ENCODE measurements at regions not wholly inside any gene's neighbourhood (a gene's known extent, or its start where the extent isn't known, plus 50 kb on each side); places are given as distances from the start of the nearest gene placed in this dataset.
"Not testable (repeated sequence)": the region's sequence is repeated elsewhere in the genome, so short reads cannot be mapped to it uniquely, and the experiment has no call there.

GRCh38 chr2:192500550-192501200 lies 305.9 kb upstream of the TMEFF2 start:
- TF ChIP-seq EZH2 (IDR thresholded peaks at IDR 0.05; ENCODE audit: insufficient read depth, low read length), result no peak
- TF ChIP-seq CTCF (IDR thresholded peaks at IDR 0.05; ENCODE audit: insufficient read depth, low read depth, low read length), result no peak
- peak overlapping the region; percentile 97 for H3K27ac Mint-ChIP-seq (ENCODE audit: unreplicated experiment)
- H3K4me2 ChIP-seq (ENCODE audit: low read length), result peak overlapping the region; percentile 30
- no peaks in the 10 kb centered on the region for H3K36me3 Mint-ChIP-seq (ENCODE audit: low read depth, unreplicated experiment)
- FAIRE-seq (no peak), DNase-seq (ENCODE audit: low read depth) (peak; percentile 94)
- H3K27me3 Mint-ChIP-seq (ENCODE audit: low read depth, unreplicated experiment), result no peaks in the 10 kb centered on the region
- H2AFZ ChIP-seq (ENCODE audit: low read depth, low read length), result peak overlapping the region; percentile 44
- H3K9me3 Mint-ChIP-seq (ENCODE audit: unreplicated experiment), result no peaks in the 10 kb centered on the region
- H3K27me3 ChIP-seq (ENCODE audit: insufficient read depth, low read length), result no peaks in the 10 kb centered on the region
- peaks cover 16% of the 10 kb centered on the region for H3K4me1 ChIP-seq (ENCODE audit: insufficient read depth, low read length)
- H3K79me2 ChIP-seq (ENCODE audit: insufficient read depth, low read length), result no peaks in the 10 kb centered on the region
- no peak overlapping the region for H3K4me3 ChIP-seq (ENCODE audit: insufficient read depth, low read depth, low read length)
- no peak overlapping the region for H3K4me3 Mint-ChIP-seq (ENCODE audit: unreplicated experiment)
- peak overlapping the region; percentile 57 for H3K27ac ChIP-seq (ENCODE audit: low read depth, low read length)
- H3K36me3 ChIP-seq (ENCODE audit: insufficient read depth, low read length), result no peaks in the 10 kb centered on the region
- no peaks in the 10 kb centered on the region for H3K9me3 ChIP-seq (ENCODE audit: insufficient read depth, low read depth, low read length)
- H3K9ac ChIP-seq (ENCODE audit: low read length), result peak overlapping the region; percentile 36
- H3K4me1 Mint-ChIP-seq (ENCODE audit: low read depth, unreplicated experiment), result peaks cover 20% of the 10 kb centered on the region
- no peaks in the 10 kb centered on the region for H4K20me1 ChIP-seq (ENCODE audit: insufficient read depth, low read length)

GRCh38 chr2:192499476-192499875 lies 304.7 kb upstream of the TMEFF2 start:
- no peak overlapping the region for H3K4me2 ChIP-seq (ENCODE audit: low read length)
- FAIRE-seq (peak; percentile 34), DNase-seq (ENCODE audit: low read depth) (peak; percentile 77)
- H3K36me3 ChIP-seq (ENCODE audit: insufficient read depth, low read length), result no peaks in the 10 kb centered on the region
- Mint-ChIP-seq H3K9me3 (ENCODE audit: unreplicated experiment) (no peaks in the 10 kb centered on the region), H3K27ac (ENCODE audit: unreplicated experiment) (no peak overlapping the region), H3K36me3 (ENCODE audit: low read depth, unreplicated experiment) (no peaks in the 10 kb centered on the region), H3K4me1 (ENCODE audit: low read depth, unreplicated experiment) (peaks cover 20% of the 10 kb centered on the region), H3K4me3 (ENCODE audit: unreplicated experiment) (no peak overlapping the region), H3K27me3 (ENCODE audit: low read depth, unreplicated experiment) (no peaks in the 10 kb centered on the region)
- TF ChIP-seq CTCF (IDR thresholded peaks at IDR 0.05; ENCODE audit: insufficient read depth, low read depth, low read length), result no peak
- no peak for TF ChIP-seq EZH2 (IDR thresholded peaks at IDR 0.05; ENCODE audit: insufficient read depth, low read length)
- H3K4me1 ChIP-seq (ENCODE audit: insufficient read depth, low read length), result peaks cover 16% of the 10 kb centered on the region
- H3K27ac ChIP-seq (ENCODE audit: low read depth, low read length), result no peak overlapping the region
- H3K79me2 ChIP-seq (ENCODE audit: insufficient read depth, low read length), result no peaks in the 10 kb centered on the region
- H4K20me1 ChIP-seq (ENCODE audit: insufficient read depth, low read length), result no peaks in the 10 kb centered on the region
- H3K9me3 ChIP-seq (ENCODE audit: insufficient read depth, low read depth, low read length), result no peaks in the 10 kb centered on the region
- H3K27me3 ChIP-seq (ENCODE audit: insufficient read depth, low read length), result no peaks in the 10 kb centered on the region
- H2AFZ ChIP-seq (ENCODE audit: low read depth, low read length), result no peak overlapping the region
- no peak overlapping the region for H3K9ac ChIP-seq (ENCODE audit: low read length)
- no peak overlapping the region for H3K4me3 ChIP-seq (ENCODE audit: insufficient read depth, low read depth, low read length)

- Histone ChIP-seq H3K4me3 (ENCODE audit: insufficient read depth, low read depth, low read length) (no peak overlapping the region), H3K4me1 (ENCODE audit: insufficient read depth, low read length) (peaks cover 16% of the 10 kb centered on the region), H3K79me2 (ENCODE audit: insufficient read depth, low read length) (no peaks in the 10 kb centered on the region), H3K4me2 (ENCODE audit: low read length) (no peak overlapping the region), H3K36me3 (ENCODE audit: insufficient read depth, low read length) (no peaks in the 10 kb centered on the region), H3K9me3 (ENCODE audit: insufficient read depth, low read depth, low read length) (no peaks in the 10 kb centered on the region), H3K27ac (ENCODE audit: low read depth, low read length) (no peak overlapping the region), H2AFZ (ENCODE audit: low read depth, low read length) (no peak overlapping the region), H3K9ac (ENCODE audit: low read length) (no peak overlapping the region), H3K27me3 (ENCODE audit: insufficient read depth, low read length) (no peaks in the 10 kb centered on the region), H4K20me1 (ENCODE audit: insufficient read depth, low read length) (no peaks in the 10 kb centered on the region)
- FAIRE-seq (no peak), DNase-seq (ENCODE audit: low read depth) (peak; percentile 12)
- H3K27me3 Mint-ChIP-seq (ENCODE audit: low read depth, unreplicated experiment), result no peaks in the 10 kb centered on the region
- no peaks in the 10 kb centered on the region for H3K36me3 Mint-ChIP-seq (ENCODE audit: low read depth, unreplicated experiment)
- H3K4me3 Mint-ChIP-seq (ENCODE audit: unreplicated experiment), result no peak overlapping the region
- no peaks in the 10 kb centered on the region for H3K9me3 Mint-ChIP-seq (ENCODE audit: unreplicated experiment)
- TF ChIP-seq CTCF (IDR thresholded peaks at IDR 0.05; ENCODE audit: insufficient read depth, low read depth, low read length), result no peak
- no peak for TF ChIP-seq EZH2 (IDR thresholded peaks at IDR 0.05; ENCODE audit: insufficient read depth, low read length)
- no peak overlapping the region for H3K27ac Mint-ChIP-seq (ENCODE audit: unreplicated experiment)
- peaks cover 20% of the 10 kb centered on the region for H3K4me1 Mint-ChIP-seq (ENCODE audit: low read depth, unreplicated experiment)
Observed at GRCh38 chr2:192498747-192499146, 304.0 kb upstream of the TMEFF2 start.

- not testable (repeated sequence) for DNase-seq (ENCODE audit: low read depth); H3K27me3 ChIP-seq (ENCODE audit: insufficient read depth, low read length); H3K4me3 Mint-ChIP-seq (ENCODE audit: unreplicated experiment); H3K9ac ChIP-seq (ENCODE audit: low read length); H3K4me1 ChIP-seq (ENCODE audit: insufficient read depth, low read length); H3K36me3 ChIP-seq (ENCODE audit: insufficient read depth, low read length); H3K27ac Mint-ChIP-seq (ENCODE audit: unreplicated experiment); H3K4me3 ChIP-seq (ENCODE audit: insufficient read depth, low read depth, low read length); H3K4me1 Mint-ChIP-seq (ENCODE audit: low read depth, unreplicated experiment); H3K79me2 ChIP-seq (ENCODE audit: insufficient read depth, low read length); H3K9me3 Mint-ChIP-seq (ENCODE audit: unreplicated experiment); H3K4me2 ChIP-seq (ENCODE audit: low read length); H3K27ac ChIP-seq (ENCODE audit: low read depth, low read length); H2AFZ ChIP-seq (ENCODE audit: low read depth, low read length); H3K9me3 ChIP-seq (ENCODE audit: insufficient read depth, low read depth, low read length); H4K20me1 ChIP-seq (ENCODE audit: insufficient read depth, low read length); FAIRE-seq; H3K36me3 Mint-ChIP-seq (ENCODE audit: low read depth, unreplicated experiment); H3K27me3 Mint-ChIP-seq (ENCODE audit: low read depth, unreplicated experiment)
Observed at GRCh38 chr2:192488158-192488557, 293.4 kb upstream of the TMEFF2 start.
